ENCODE measurements at regions not wholly inside any gene's neighbourhood (a gene's known extent, or its start where the extent isn't known, plus 50 kb on each side); places are given as distances from the start of the nearest gene placed in this dataset.

- Histone ChIP-seq H3K9me3 (ENCODE audit: control insufficient read depth in 2 of 2, low read length in 2 of 2) (no peaks in the 10 kb centered on the region), H3K4me3 (ENCODE audit: low read length in 2 of 2) (no peak overlapping the region), H3K27ac (ENCODE audit: low read depth in 2 of 2, low read length in 2 of 2) (no peak overlapping the region), H3K27me3 (ENCODE audit: control insufficient read depth in 2 of 2, insufficient read depth in 2 of 2, low read length in 2 of 2) (no peaks in the 10 kb centered on the region), H3K4me1 (ENCODE audit: control insufficient read depth in 2 of 2, insufficient read depth in 2 of 2, low read length in 2 of 2) (no peaks in the 10 kb centered on the region), H3K36me3 (ENCODE audit: control insufficient read depth in 2 of 2, insufficient read depth in 2 of 2, low read length in 2 of 2) (no peaks in the 10 kb centered on the region), H3K9ac (ENCODE audit: low read depth in 1 of 2, low read length in 2 of 2) (no peak overlapping the region)
These were observed 56.1 kb upstream of the ELN start for GRCh38 chr7:73971704-73972341.

GRCh38 chr7:73972614-73973013 lies 55.4 kb upstream of the ELN start:
- Histone ChIP-seq H3K4me1 (ENCODE audit: control insufficient read depth in 2 of 2, insufficient read depth in 2 of 2, low read length in 2 of 2) (peaks cover under 1 to 2% of the 10 kb centered on the region in 2 donors), H3K9ac (ENCODE audit: low read depth in 1 of 2, low read length in 2 of 2) (no peak overlapping the region), H3K36me3 (ENCODE audit: control insufficient read depth in 2 of 2, insufficient read depth in 2 of 2, low read length in 2 of 2) (no peaks in the 10 kb centered on the region), H3K9me3 (ENCODE audit: control insufficient read depth in 2 of 2, low read length in 2 of 2) (no peaks in the 10 kb centered on the region), H3K27me3 (ENCODE audit: control insufficient read depth in 2 of 2, insufficient read depth in 2 of 2, low read length in 2 of 2) (no peaks in the 10 kb centered on the region), H3K27ac (ENCODE audit: low read depth in 2 of 2, low read length in 2 of 2) (no peak overlapping the region), H3K4me3 (ENCODE audit: low read length in 2 of 2) (no peak overlapping the region)

GRCh38 chr7:73973091-73973490 lies 54.9 kb upstream of the ELN start:
- Histone ChIP-seq H3K36me3 (ENCODE audit: control insufficient read depth in 2 of 2, insufficient read depth in 2 of 2, low read length in 2 of 2) (no peaks in the 10 kb centered on the region), H3K9ac (ENCODE audit: low read depth in 1 of 2, low read length in 2 of 2) (no peak overlapping the region), H3K9me3 (ENCODE audit: control insufficient read depth in 2 of 2, low read length in 2 of 2) (no peaks in the 10 kb centered on the region), H3K4me1 (ENCODE audit: control insufficient read depth in 2 of 2, insufficient read depth in 2 of 2, low read length in 2 of 2) (peaks cover 5 to 7% of the 10 kb centered on the region in 2 donors), H3K4me3 (ENCODE audit: low read length in 2 of 2) (no peak overlapping the region), H3K27me3 (ENCODE audit: control insufficient read depth in 2 of 2, insufficient read depth in 2 of 2, low read length in 2 of 2) (no peaks in the 10 kb centered on the region), H3K27ac (ENCODE audit: low read depth in 2 of 2, low read length in 2 of 2) (no peak overlapping the region)

- H3K27me3 ChIP-seq (ENCODE audit: control insufficient read depth in 2 of 2, insufficient read depth in 2 of 2, low read length in 2 of 2) = no peaks in the 10 kb centered on the region
- H3K9ac ChIP-seq (ENCODE audit: low read depth in 1 of 2, low read length in 2 of 2) = no peak overlapping the region
- no peaks in the 10 kb centered on the region for H3K9me3 ChIP-seq (ENCODE audit: control insufficient read depth in 2 of 2, low read length in 2 of 2)
- no peak overlapping the region for H3K27ac ChIP-seq (ENCODE audit: low read depth in 2 of 2, low read length in 2 of 2)
- peaks cover 12 to 19% of the 10 kb centered on the region in 2 donors for H3K4me1 ChIP-seq (ENCODE audit: control insufficient read depth in 2 of 2, insufficient read depth in 2 of 2, low read length in 2 of 2)
- H3K36me3 ChIP-seq (ENCODE audit: control insufficient read depth in 2 of 2, insufficient read depth in 2 of 2, low read length in 2 of 2) = no peaks in the 10 kb centered on the region
- H3K4me3 ChIP-seq (ENCODE audit: low read length in 2 of 2) = no peak overlapping the region
These were observed 53.6 kb upstream of the ELN start for GRCh38 chr7:73974101-73974947.

- Histone ChIP-seq H3K36me3 (ENCODE audit: control insufficient read depth in 2 of 2, insufficient read depth in 2 of 2, low read length in 2 of 2) (no peaks in the 10 kb centered on the region), H3K9me3 (ENCODE audit: control insufficient read depth in 2 of 2, low read length in 2 of 2) (no peaks in the 10 kb centered on the region), H3K9ac (ENCODE audit: low read depth in 1 of 2, low read length in 2 of 2) (no peak overlapping the region), H3K27me3 (ENCODE audit: control insufficient read depth in 2 of 2, insufficient read depth in 2 of 2, low read length in 2 of 2) (no peaks in the 10 kb centered on the region), H3K4me1 (ENCODE audit: control insufficient read depth in 2 of 2, insufficient read depth in 2 of 2, low read length in 2 of 2) (peaks cover 12 to 24% of the 10 kb centered on the region in 2 donors), H3K27ac (ENCODE audit: low read depth in 2 of 2, low read length in 2 of 2) (no peak overlapping the region), H3K4me3 (ENCODE audit: low read length in 2 of 2) (no peak overlapping the region)
These were observed 52.7 kb upstream of the ELN start for GRCh38 chr7:73974948-73975926.

GRCh38 chr7:73976761-73977618 lies 51.0 kb upstream of the ELN start:
- no peak overlapping the region for H3K4me3 ChIP-seq (ENCODE audit: low read length in 2 of 2)
- H3K27me3 ChIP-seq (ENCODE audit: control insufficient read depth in 2 of 2, insufficient read depth in 2 of 2, low read length in 2 of 2) = no peaks in the 10 kb centered on the region
- no peaks in the 10 kb centered on the region for H3K36me3 ChIP-seq (ENCODE audit: control insufficient read depth in 2 of 2, insufficient read depth in 2 of 2, low read length in 2 of 2)
- peaks cover 12 to 24% of the 10 kb centered on the region in 2 donors for H3K4me1 ChIP-seq (ENCODE audit: control insufficient read depth in 2 of 2, insufficient read depth in 2 of 2, low read length in 2 of 2)
- no peaks in the 10 kb centered on the region for H3K9me3 ChIP-seq (ENCODE audit: control insufficient read depth in 2 of 2, low read length in 2 of 2)
- H3K9ac ChIP-seq (ENCODE audit: low read depth in 1 of 2, low read length in 2 of 2) = no peak overlapping the region
- H3K27ac ChIP-seq (ENCODE audit: low read depth in 2 of 2, low read length in 2 of 2) = no peak overlapping the region

- Histone ChIP-seq H3K4me3 (ENCODE audit: low read length in 2 of 2) (peak overlapping the region in 1 of 2 donors; percentile 20), H3K9me3 (ENCODE audit: control insufficient read depth in 2 of 2, low read length in 2 of 2) (no peaks in the 10 kb centered on the region), H3K9ac (ENCODE audit: low read depth in 1 of 2, low read length in 2 of 2) (no peak overlapping the region), H3K36me3 (ENCODE audit: control insufficient read depth in 2 of 2, insufficient read depth in 2 of 2, low read length in 2 of 2) (no peaks in the 10 kb centered on the region), H3K27me3 (ENCODE audit: control insufficient read depth in 2 of 2, insufficient read depth in 2 of 2, low read length in 2 of 2) (no peaks in the 10 kb centered on the region), H3K4me1 (ENCODE audit: control insufficient read depth in 2 of 2, insufficient read depth in 2 of 2, low read length in 2 of 2) (peaks cover 12 to 24% of the 10 kb centered on the region in 2 donors), H3K27ac (ENCODE audit: low read depth in 2 of 2, low read length in 2 of 2) (peak overlapping the region in 1 of 2 donors; percentile 82)
These were observed 50.1 kb upstream of the ELN start for GRCh38 chr7:73977619-73978618.

Data from mucosa of rectum (tissue), 2 donors.